Thyroid gland (tissue), 4 donors: ENCODE measurements at regions not wholly inside any gene's neighbourhood (a gene's known extent, or its start where the extent isn't known, plus 50 kb on each side); places are given as distances from the start of the nearest gene placed in this dataset.

Source experiments
- DNase-seq, 2 donors: peaks; one replicate each; pipeline ENCODE4 v3.0.0-alpha.2; 2019
- H3K27ac ChIP-seq, 3 donors: fragments of 200-600 bp; sonication (generic); 1 replicate in 2 of 3; 2 replicates in 1 of 3; pipeline ENCODE4 v1.5.1; 2016 to 2019; ENCODE audit warnings: mild to moderate bottlenecking in 1 of 3, moderate library complexity in 1 of 3
- H3K27me3 ChIP-seq: fragments of 200-600 bp; sonication (generic); one replicate; pipeline ENCODE4 v1.5.1; 2019
- H3K36me3 ChIP-seq, 2 donors: fragments of 200-600 bp; sonication (generic); one replicate each; pipeline ENCODE4 v1.5.1; 2016 to 2019
- H3K4me1 ChIP-seq, 2 donors: fragments of 200-600 bp; sonication (generic); one replicate each; pipeline ENCODE4 v1.5.1; 2017 to 2019
- H3K4me3 ChIP-seq, 3 donors: fragments of 200-600 bp; sonication (generic); replicated peaks in 1 of 3; 1 replicate in 2 of 3; 2 replicates in 1 of 3; pipeline ENCODE4 v1.5.1; 2016; ENCODE audit warnings: mild to moderate bottlenecking in 1 of 3
- H3K9me3 ChIP-seq: fragments of 200-600 bp; sonication (generic); one replicate; pipeline ENCODE4 v1.5.1; 2017
- POLR2A ChIP-seq, 2 donors: fragments of 450-650 bp; IDR thresholded peaks; one replicate each; pipeline ENCODE4 v1.6.1; 2017; ENCODE audit warnings: antibody characterized with exemption in 2 of 2, mild to moderate bottlenecking in 2 of 2, moderate library complexity in 1 of 2
- WGBS, 2 donors: methylation state at CpG; one replicate each; pipeline ENCODE4 v1.1.5; 2017; 5-methylcytosine and 5-hydroxymethylcytosine counted together
- intact Hi-C: fragments of 100-400 bp; cut with DNase I; formaldehyde crosslinking; loops from one replicate; pipeline ENCODE4 v1.15.1; 2023
- TF ChIP-seq, protein P1 (sequence below), 6 experiments: fragments of 200-600 bp in 3 of 6; fragments of 450-650 bp in 3 of 6; sonication (generic) in 3 of 6; IDR thresholded peaks; one replicate each; pipeline ENCODE4 v1.5.1; 2016 to 2019; ENCODE audit warnings: antibody characterized with exemption in 6 of 6, mild to moderate bottlenecking in 2 of 6, inconsistent platforms in 1 of 6, moderate library complexity in 1 of 6

DNA sequence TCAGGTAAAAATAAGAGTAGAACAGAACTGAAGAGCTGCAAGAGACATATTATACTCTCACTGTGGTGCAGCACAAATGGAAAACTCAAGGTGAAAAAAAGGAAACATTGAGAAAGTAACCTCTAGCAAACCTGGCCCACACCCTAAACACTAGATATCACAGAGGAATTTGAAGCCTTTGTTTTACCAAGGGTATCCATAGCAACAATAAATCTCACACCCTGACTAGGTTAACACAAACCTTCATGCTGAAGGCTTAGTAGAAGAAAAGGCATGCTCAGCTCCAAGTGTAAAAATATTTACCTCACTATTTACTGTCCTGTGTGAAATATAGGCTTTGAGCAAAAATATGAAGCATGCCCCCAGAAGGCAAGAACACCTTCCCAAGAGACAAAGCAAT, 61.9 kb upstream of the TAB3 start:
- intact Hi-C loops = no loop called here

DNA sequence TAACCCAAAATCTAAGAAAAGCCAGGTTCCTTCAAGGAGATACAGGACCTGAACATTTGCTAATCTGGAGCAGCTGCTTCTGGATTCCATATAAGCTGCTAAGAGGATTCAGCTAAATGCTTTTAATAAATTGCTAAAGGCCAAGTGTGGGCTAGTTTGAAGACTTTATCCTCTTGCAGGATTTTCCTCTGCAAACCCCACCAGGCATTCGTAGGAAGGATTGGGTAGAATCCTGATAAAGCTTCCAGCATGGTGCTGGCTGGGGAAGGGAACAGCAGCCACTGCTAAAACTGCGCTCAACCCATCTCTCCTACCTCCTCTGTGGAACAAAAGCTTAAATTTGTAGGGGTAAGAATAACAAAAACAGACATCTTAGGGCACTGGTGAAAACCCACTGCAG, 61.3 kb upstream of the TAB3 start:
- no peak for DNase-seq
- TF ChIP-seq, protein P1, sequence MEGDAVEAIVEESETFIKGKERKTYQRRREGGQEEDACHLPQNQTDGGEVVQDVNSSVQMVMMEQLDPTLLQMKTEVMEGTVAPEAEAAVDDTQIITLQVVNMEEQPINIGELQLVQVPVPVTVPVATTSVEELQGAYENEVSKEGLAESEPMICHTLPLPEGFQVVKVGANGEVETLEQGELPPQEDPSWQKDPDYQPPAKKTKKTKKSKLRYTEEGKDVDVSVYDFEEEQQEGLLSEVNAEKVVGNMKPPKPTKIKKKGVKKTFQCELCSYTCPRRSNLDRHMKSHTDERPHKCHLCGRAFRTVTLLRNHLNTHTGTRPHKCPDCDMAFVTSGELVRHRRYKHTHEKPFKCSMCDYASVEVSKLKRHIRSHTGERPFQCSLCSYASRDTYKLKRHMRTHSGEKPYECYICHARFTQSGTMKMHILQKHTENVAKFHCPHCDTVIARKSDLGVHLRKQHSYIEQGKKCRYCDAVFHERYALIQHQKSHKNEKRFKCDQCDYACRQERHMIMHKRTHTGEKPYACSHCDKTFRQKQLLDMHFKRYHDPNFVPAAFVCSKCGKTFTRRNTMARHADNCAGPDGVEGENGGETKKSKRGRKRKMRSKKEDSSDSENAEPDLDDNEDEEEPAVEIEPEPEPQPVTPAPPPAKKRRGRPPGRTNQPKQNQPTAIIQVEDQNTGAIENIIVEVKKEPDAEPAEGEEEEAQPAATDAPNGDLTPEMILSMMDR (IDR thresholded peaks at IDR 0.05) = no peak
- no peak for TF ChIP-seq POLR2A (IDR thresholded peaks at IDR 0.05)
- intact Hi-C loops = no loop called here
- no peak overlapping the region for H3K27ac ChIP-seq
- no peaks in the 10 kb centered on the region for H3K9me3 ChIP-seq
- H3K4me3 ChIP-seq = no peak overlapping the region
- H3K4me1 ChIP-seq = no peaks in the 10 kb centered on the region
- no peaks in the 10 kb centered on the region for H3K36me3 ChIP-seq
- no peaks in the 10 kb centered on the region for H3K27me3 ChIP-seq
- 75 to 83% methylated on average over 1 to 2 of the region's 2 CpGs for WGBS, 2 donors

More for the DNA sequence above, 61.9 kb upstream of the TAB3 start:
- Histone ChIP-seq H3K27ac (no peak overlapping the region), H3K9me3 (no peaks in the 10 kb centered on the region), H3K4me1 (no peaks in the 10 kb centered on the region), H3K36me3 (no peaks in the 10 kb centered on the region), H3K27me3 (no peaks in the 10 kb centered on the region), H3K4me3 (no peak overlapping the region)
- DNase-seq = no peak
- TF ChIP-seq, protein P1 (IDR thresholded peaks at IDR 0.05) = no peak

DNA sequence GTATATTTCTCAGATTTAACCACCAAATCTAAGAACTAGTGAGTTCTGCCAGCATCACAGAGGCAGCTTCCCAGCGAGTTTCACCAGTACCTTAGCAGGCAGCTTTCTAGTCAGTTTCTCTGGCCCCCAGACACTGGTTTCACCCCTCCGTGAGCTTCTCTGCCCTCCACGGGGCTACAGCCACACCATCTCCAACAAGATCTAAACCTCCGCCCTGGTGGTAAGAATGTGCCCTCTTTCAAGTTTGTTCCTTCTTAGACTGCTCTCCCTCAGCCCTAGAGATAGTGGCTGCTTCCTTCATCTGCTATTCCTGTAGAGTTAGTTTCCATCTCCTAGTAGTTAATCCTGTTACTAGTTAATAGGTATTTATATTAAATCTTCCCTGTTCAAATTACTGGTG, 60.5 kb upstream of the TAB3 start:
- 72 to 79% methylated on average over 4 of the region's 4 CpGs for WGBS, 2 donors
- TF ChIP-seq POLR2A (IDR thresholded peaks at IDR 0.05) = no peak
- TF ChIP-seq, protein P1 (IDR thresholded peaks at IDR 0.05) = no peak
- Histone ChIP-seq H3K4me1 (no peaks in the 10 kb centered on the region), H3K27me3 (no peaks in the 10 kb centered on the region), H3K36me3 (no peaks in the 10 kb centered on the region), H3K9me3 (no peaks in the 10 kb centered on the region), H3K27ac (no peak overlapping the region), H3K4me3 (no peak overlapping the region)
- no peak for DNase-seq
- intact Hi-C loops = no loop called here

DNA sequence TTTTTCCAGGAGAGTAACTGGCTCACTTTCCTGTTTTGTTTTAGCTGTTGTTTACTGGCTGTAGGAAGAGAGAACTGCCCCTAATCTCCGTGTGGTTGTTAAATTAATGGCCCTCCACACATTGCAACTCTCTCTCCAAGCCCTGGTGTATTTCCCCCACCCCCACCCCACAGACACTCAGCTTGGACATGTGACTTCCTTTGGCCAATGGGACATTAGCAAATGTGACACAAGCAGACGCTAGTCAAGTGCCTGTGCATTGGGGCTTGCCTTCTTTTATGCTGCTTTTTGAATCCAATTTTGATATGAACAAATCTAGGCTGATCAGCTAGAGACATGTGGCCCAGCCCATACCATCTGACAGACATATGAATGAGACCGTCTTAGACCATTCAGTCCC, 59.6 kb upstream of the TAB3 start:
- Histone ChIP-seq H3K9me3 (no peaks in the 10 kb centered on the region), H3K36me3 (no peaks in the 10 kb centered on the region), H3K27ac (no peak overlapping the region), H3K4me3 (no peak overlapping the region), H3K4me1 (no peaks in the 10 kb centered on the region), H3K27me3 (no peaks in the 10 kb centered on the region)
- intact Hi-C loops = no loop called here
- 60 to 67% methylated on average over 2 to 3 of the region's 3 CpGs for WGBS, 2 donors
- TF ChIP-seq, protein P1 (IDR thresholded peaks at IDR 0.05) = no peak
- TF ChIP-seq POLR2A (IDR thresholded peaks at IDR 0.05) = no peak
- no peak for DNase-seq

DNA sequence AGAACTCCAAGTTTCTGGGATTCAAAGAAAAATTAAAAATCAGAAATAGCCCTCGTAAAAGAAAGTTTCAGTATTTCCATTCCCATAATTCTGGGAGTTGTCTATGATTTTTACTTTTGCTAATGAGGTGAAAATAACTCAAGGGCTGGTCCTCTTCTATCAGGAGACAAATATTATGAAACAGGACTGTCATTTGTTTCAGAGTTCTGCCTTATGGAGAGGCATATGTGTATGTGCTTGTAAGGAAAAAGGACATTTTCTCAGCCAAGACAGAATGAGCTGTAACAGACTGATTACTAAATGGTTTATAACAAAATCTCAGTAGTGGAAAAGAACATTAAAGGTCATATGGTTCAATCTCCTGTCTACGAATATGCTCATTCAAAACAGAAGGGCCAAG, 59.0 kb upstream of the TAB3 start:
- no peak for TF ChIP-seq POLR2A (IDR thresholded peaks at IDR 0.05)
- TF ChIP-seq, protein P1 (IDR thresholded peaks at IDR 0.05) = no peak
- 86 to 89% methylated on average over 2 of the region's 2 CpGs for WGBS, 2 donors
- Histone ChIP-seq H3K4me1 (no peaks in the 10 kb centered on the region), H3K9me3 (no peaks in the 10 kb centered on the region), H3K4me3 (no peak overlapping the region), H3K27ac (no peak overlapping the region), H3K36me3 (no peaks in the 10 kb centered on the region), H3K27me3 (no peaks in the 10 kb centered on the region)
- intact Hi-C loops = no loop called here
- DNase-seq = no peak
